Common myeloid progenitor, CD34-positive (primary cell): ENCODE measurements at regions not wholly inside any gene's neighbourhood (a gene's known extent, or its start where the extent isn't known, plus 50 kb on each side); places are given as distances from the start of the nearest gene placed in this dataset.

Experiments
- CTCF ChIA-PET: fragments of 350-600 bp; sonication (Branson Sonifier 250); formaldehyde crosslinking; loops from one replicate; lab custom pipeline; 2021; ENCODE audit warnings: antibody characterized with exemption; lab: Charles Lee
- POLR2A ChIA-PET: fragments of 350-600 bp; sonication (Branson Sonifier 250); formaldehyde crosslinking; loops from one replicate; lab custom pipeline; 2021; ENCODE audit warnings: antibody characterized with exemption; lab: Charles Lee
- DNase-seq, 3 donors: peaks; one replicate each; pipeline versions ENCODE4 v3.0.0 to v3.0.0-alpha.2; 2013
- H3K27ac ChIP-seq, 2 experiments: 1 replicate in 1 of 2; 2 replicates in 1 of 2; pipeline ENCODE4 v1.7.0; 2013; ENCODE audit warnings: inconsistent platforms in 2 of 2, low read length in 2 of 2, mild to moderate bottlenecking in 2 of 2, low read depth in 1 of 2, moderate library complexity in 1 of 2; ENCODE audit not compliant: severe bottlenecking in 2 of 2, insufficient read depth in 1 of 2, poor library complexity in 1 of 2
- H3K27me3 ChIP-seq, 5 experiments: replicated peaks in 2 of 5; 1 replicate in 3 of 5; 2 replicates in 2 of 5; pipeline versions ENCODE4 v1.6.1 to v1.7.0; 2013; ENCODE audit warnings: low read length in 4 of 5, mild to moderate bottlenecking in 2 of 5, moderate library complexity in 2 of 5, inconsistent platforms in 1 of 5; ENCODE audit not compliant: insufficient read depth in 5 of 5, control insufficient read depth in 4 of 5
- H3K36me3 ChIP-seq, 4 experiments: 1 replicate in 2 of 4; 2 replicates in 2 of 4; pipeline versions ENCODE4 v1.6.1 to v1.7.0; 2013; ENCODE audit warnings: low read length in 3 of 4, control low read depth in 1 of 4, mild to moderate bottlenecking in 1 of 4; ENCODE audit not compliant: control insufficient read depth in 4 of 4, insufficient read depth in 4 of 4
- H3K4me1 ChIP-seq, 4 experiments: 1 replicate in 3 of 4; 2 replicates in 1 of 4; pipeline versions ENCODE4 v1.6.1 to v1.7.1; 2013; ENCODE audit warnings: low read length in 3 of 4, mild to moderate bottlenecking in 3 of 4, control low read depth in 1 of 4, inconsistent platforms in 1 of 4, moderate library complexity in 1 of 4; ENCODE audit not compliant: control insufficient read depth in 4 of 4, insufficient read depth in 4 of 4; ENCODE audit errors: control extremely low read depth in 1 of 4
- H3K4me3 ChIP-seq, 7 experiments: 1 replicate in 4 of 7; 2 replicates in 3 of 7; pipeline versions ENCODE4 v1.5.1 to v1.7.0; 2013; ENCODE audit warnings: mild to moderate bottlenecking in 7 of 7, low read length in 6 of 7, moderate library complexity in 6 of 7, inconsistent platforms in 2 of 7, low read depth in 2 of 7, control low read depth in 1 of 7; ENCODE audit not compliant: insufficient read depth in 4 of 7, control insufficient read depth in 1 of 7; ENCODE audit errors: extremely low read depth in 1 of 7
- H3K9me3 ChIP-seq, 5 experiments: 1 replicate in 4 of 5; 2 replicates in 1 of 5; pipeline versions ENCODE4 v1.6.1 to v1.7.1; 2013; ENCODE audit warnings: low read length in 4 of 5, mild to moderate bottlenecking in 2 of 5, inconsistent platforms in 1 of 5, low read depth in 1 of 5, moderate library complexity in 1 of 5; ENCODE audit not compliant: control insufficient read depth in 4 of 5, insufficient read depth in 2 of 5; ENCODE audit errors: control extremely low read depth in 1 of 5
- WGBS: methylation state at CpG from one replicate; pipeline ENCODE4 v1.1.5; 2013; ENCODE audit not compliant: insufficient coverage; 5-methylcytosine and 5-hydroxymethylcytosine counted together

DNA sequence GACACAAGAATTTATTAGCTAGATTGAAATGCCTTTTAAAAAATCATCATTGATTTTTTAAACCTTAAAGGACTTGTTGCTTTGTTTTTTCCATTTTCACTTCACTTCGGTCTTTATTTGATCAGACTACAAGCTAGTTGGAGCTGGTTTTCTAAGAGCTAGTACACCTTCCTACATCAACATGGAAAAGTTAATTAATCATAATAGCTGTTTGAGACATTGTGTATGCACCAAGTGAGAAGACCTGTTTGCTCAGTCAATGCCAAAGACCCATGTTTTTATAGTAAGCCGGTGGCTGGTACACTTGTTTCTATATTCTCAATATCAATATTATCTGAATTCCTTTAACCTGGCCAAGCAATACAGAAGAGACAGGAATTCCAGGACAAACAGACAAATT lies 310.2 kb upstream of the SGK1 start:
- no peaks in the 10 kb centered on the region for H3K9me3 ChIP-seq
- H3K4me1 ChIP-seq, result peaks cover 9 to 26% (median 13%) of the 10 kb centered on the region in 4 experiments
- H3K36me3 ChIP-seq, result no peaks in the 10 kb centered on the region
- H3K27ac ChIP-seq, result no peak overlapping the region
- ChIA-PET CTCF (interaction anchor here (0.6 to 1.2 kb wide), 4 partner anchors 10 to 74 kb away, joined by 3 to 4 read pairs (median 4); no protein-coding TSS in a partner anchor), POLR2A (no interaction called here)
- no peak overlapping the region for H3K4me3 ChIP-seq
- WGBS, result 100% methylated on average over 1 of the region's 2 CpGs
- H3K27me3 ChIP-seq, result peaks cover 0 to 40% (median 11%) of the 10 kb centered on the region in 5 experiments
- no peak for DNase-seq

DNA sequence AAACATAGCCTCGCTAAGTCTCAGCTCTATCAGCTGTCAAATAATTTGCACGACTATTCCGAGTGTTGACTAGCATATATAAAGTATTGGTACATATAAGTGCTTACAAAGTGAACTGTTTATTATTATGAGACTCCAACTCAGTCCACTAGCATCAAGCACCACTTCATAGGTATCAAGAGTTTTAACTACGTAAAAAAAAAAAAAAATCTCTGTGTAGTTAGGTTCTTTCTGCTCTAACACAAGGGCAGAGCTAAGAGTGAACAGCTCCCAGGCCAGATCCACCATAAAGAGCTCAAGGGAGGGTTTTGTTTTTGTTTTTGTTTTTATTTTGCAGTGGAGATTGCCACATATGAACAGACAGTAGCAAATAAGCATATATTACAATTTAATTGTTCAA lies 309.8 kb upstream of the SGK1 start:
- CTCF ChIA-PET, result interaction anchor here (0.6 to 1.2 kb wide), 3 partner anchors 11 to 74 kb away, joined by 3 to 4 read pairs (median 4); no protein-coding TSS in a partner anchor
- Histone ChIP-seq H3K27ac (no peak overlapping the region), H3K4me1 (peaks cover 9 to 25% (median 13%) of the 10 kb centered on the region in 4 experiments), H3K27me3 (peaks cover 0 to 45% (median 11%) of the 10 kb centered on the region in 5 experiments), H3K36me3 (no peaks in the 10 kb centered on the region), H3K9me3 (no peaks in the 10 kb centered on the region), H3K4me3 (no peak overlapping the region)
- WGBS, result no CpG with 5 or more reads among the region's 4 CpGs
- no peak for DNase-seq
- POLR2A ChIA-PET, result no interaction called here

DNA sequence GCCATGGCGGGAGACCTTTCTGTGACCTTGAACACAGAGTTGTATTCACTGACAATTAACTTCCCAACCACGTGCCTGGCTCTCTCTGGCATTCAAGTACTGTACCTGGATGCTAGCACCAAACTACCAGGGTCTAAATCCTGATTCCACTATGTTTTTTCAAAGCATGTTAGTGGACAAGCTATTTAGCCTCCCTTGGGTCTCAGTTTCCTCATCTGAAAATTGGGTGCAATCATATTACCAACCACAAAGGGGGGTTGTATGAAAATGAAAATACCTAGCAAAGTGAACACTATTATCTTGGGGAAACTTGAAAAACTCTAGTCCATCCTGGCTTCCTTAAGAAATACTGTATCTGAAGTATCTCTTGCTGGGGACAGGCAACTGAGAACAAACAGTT lies 308.7 kb upstream of the SGK1 start:
- Histone ChIP-seq H3K27me3 (peaks cover 0 to 56% (median 8%) of the 10 kb centered on the region in 5 experiments), H3K9me3 (no peaks in the 10 kb centered on the region), H3K27ac (no peak overlapping the region), H3K4me3 (no peak overlapping the region), H3K4me1 (peaks cover 0 to 14% (median 5%) of the 10 kb centered on the region in 4 experiments), H3K36me3 (no peaks in the 10 kb centered on the region)
- WGBS, result no CpG with 5 or more reads among the region's 2 CpGs
- POLR2A ChIA-PET, result no interaction called here
- no peak for DNase-seq
- CTCF ChIA-PET, result no interaction called here

DNA sequence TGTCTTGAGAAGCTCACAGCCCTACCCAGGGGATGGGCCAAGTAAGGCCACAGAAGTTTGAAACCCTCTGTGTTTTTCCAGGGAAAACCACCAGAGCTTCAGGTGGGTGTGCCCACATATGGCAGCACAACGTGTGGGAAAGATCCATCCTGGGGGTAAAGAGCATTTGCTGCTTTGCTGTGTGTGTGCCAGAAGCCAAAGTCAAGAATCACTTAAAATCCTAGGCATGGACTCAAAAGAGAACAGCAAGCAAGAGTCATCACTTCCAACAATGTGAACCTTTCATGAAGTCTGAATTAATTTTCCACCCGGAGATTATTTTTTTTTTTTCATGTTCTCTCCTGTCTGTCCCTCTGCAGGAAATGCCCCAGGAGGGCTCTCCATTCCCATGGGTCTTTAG lies 308.2 kb upstream of the SGK1 start:
- Histone ChIP-seq H3K27ac (no peak overlapping the region), H3K36me3 (no peaks in the 10 kb centered on the region)
- POLR2A ChIA-PET, result no interaction called here

DNA sequence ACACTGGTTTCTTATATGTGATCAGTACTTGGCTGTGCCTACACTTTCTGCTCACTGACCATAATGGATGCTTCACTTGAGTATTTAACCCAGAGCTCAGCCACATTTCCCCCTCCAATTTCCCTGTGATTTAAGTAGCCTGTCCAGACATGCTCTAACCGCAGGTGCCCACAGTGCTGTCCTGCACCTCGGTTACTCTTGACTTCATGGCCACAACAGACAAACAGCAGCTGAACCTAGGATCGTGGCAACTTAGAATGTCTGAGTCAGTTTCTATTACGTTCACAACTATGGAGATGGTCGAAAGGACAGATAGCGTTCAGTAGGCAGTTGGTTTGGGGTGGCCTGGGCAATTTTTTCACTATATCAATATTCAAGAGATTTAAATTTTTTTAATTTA lies 306.9 kb upstream of the SGK1 start:
- H3K9me3 ChIP-seq, result no peaks in the 10 kb centered on the region
- CTCF ChIA-PET, result interaction anchor here (0.6 kb wide), 1 partner anchor 497 kb away, joined by 3 read pairs; no protein-coding TSS in a partner anchor
- POLR2A ChIA-PET, result no interaction called here

More for the DNA sequence above, 308.2 kb upstream of the SGK1 start:
- no peak overlapping the region for H3K4me3 ChIP-seq
- CTCF ChIA-PET, result no interaction called here
- 93% methylated on average over 1 of the region's 2 CpGs for WGBS
- H3K4me1 ChIP-seq, result peaks cover 0 to 9% (median 5%) of the 10 kb centered on the region in 4 experiments
- peaks cover 0 to 57% (median 8%) of the 10 kb centered on the region in 5 experiments for H3K27me3 ChIP-seq
- H3K9me3 ChIP-seq, result no peaks in the 10 kb centered on the region
- DNase-seq, result no peak

DNA sequence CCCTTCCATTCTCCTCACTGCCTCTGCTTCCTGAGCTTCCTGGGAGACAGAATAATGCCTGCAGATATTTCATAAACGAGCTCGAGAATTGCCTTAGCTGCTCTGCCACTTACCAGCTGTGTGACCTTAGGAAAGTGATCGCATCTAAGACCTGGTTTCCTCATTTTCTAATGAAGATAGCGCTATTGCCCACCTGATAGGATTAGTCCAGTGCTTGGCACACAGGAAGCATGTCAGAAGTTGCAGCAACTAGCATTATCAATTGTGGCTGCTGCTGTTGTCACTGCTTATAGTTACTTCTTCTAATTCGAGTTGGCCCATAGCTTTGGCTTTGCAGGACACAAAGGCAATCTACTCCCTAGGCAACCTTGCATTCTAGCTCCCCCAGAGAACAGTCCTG lies 305.5 kb upstream of the SGK1 start:
- no peak overlapping the region for H3K27ac ChIP-seq
- ChIA-PET POLR2A (interaction anchor here (0.7 kb wide), 1 partner anchor 35 kb away, joined by 3 read pairs; no protein-coding TSS in a partner anchor), CTCF (interaction anchor here (0.6 to 1.6 kb wide), 7 partner anchors 8 to 1057 kb away, joined by 3 to 5 read pairs (median 3); no protein-coding TSS in a partner anchor)
- H3K4me1 ChIP-seq, result peaks cover 0 to 2% (median 0%) of the 10 kb centered on the region in 4 experiments
- H3K4me3 ChIP-seq, result no peak overlapping the region
- H3K36me3 ChIP-seq, result no peaks in the 10 kb centered on the region
- H3K9me3 ChIP-seq, result no peaks in the 10 kb centered on the region
- 87% methylated on average over 5 of the region's 5 CpGs for WGBS
- H3K27me3 ChIP-seq, result peaks cover 0 to 52% (median 5%) of the 10 kb centered on the region in 5 experiments
- DNase-seq, result no peak

More for the DNA sequence above, 306.9 kb upstream of the SGK1 start:
- Histone ChIP-seq H3K27me3 (peaks cover 0 to 52% (median 5%) of the 10 kb centered on the region in 5 experiments), H3K4me1 (peaks cover 0 to under 1% (median 0%) of the 10 kb centered on the region in 4 experiments), H3K36me3 (no peaks in the 10 kb centered on the region), H3K27ac (no peak overlapping the region), H3K4me3 (no peak overlapping the region)
- no peak for DNase-seq
- no CpG with 5 or more reads among the region's 6 CpGs for WGBS

DNA sequence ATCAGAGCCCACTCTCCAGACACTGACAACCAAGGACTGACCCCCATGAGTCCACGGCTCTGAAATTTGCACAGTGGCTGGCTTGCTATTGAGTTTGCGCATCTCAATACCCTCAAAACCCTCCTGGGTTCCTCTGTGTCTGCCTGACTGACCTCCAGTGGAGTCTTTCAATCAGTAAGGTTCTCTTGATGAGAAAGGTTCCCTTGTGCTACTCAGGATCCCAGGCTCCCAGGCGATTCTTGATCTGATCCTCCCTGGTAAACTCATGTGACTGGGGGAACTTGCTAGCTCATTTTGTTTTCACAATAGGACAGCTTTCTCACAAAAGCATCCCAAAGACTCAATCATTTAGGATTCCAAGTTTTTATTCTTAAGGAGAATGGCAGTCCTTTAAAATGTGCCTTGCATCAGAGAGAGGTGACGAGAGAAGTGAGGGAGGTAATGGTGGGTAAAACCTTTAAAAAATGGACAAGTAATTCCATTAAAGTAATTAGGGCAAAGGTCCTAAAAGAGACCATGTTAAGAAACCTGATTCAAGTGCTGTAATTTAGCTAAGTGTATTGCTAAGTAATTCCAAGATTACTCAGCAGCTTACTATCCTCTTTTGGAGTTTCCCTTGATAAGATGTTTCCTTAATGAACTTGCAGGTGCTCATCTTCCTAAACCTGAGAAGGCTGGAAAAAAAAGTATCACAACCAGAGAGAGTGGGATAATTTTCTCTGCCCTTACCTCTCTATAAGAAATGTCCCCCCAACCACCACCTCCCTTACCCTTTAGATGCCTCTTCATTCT lies 304.7 kb upstream of the SGK1 start:
- no peak overlapping the region for H3K27ac ChIP-seq
- WGBS, result 100% methylated on average over 4 of the region's 4 CpGs
- no peaks in the 10 kb centered on the region for H3K36me3 ChIP-seq
- H3K4me1 ChIP-seq, result peaks cover 0 to 2% (median 0%) of the 10 kb centered on the region in 4 experiments
- H3K9me3 ChIP-seq, result no peaks in the 10 kb centered on the region
- DNase-seq, result no peak
- H3K27me3 ChIP-seq, result peaks cover 0 to 51% (median 5%) of the 10 kb centered on the region in 5 experiments
- ChIA-PET CTCF (interaction anchor here (1.0 to 1.6 kb wide), 5 partner anchors 9 to 1058 kb away, joined by 3 to 5 read pairs (median 3); no protein-coding TSS in a partner anchor), POLR2A (no interaction called here)
- no peak overlapping the region for H3K4me3 ChIP-seq
